SK-N-SH treated with all-trans-retinoic acid at 6 μM for 48 hours (cell line): ENCODE measurements at regions not wholly inside any gene's neighbourhood (a gene's known extent, or its start where the extent isn't known, plus 50 kb on each side); places are given as distances from the start of the nearest gene placed in this dataset.

Experiments used
- ATAC-seq: fragments of 200-7000 bp; cut with Tn5 transposase; 3 replicates; pipeline ENCODE4 v1.9.1; 2020; ENCODE audit warnings: mild to moderate bottlenecking, moderate library complexity
- ARNTL ChIP-seq: fragments of 450-650 bp; formaldehyde crosslinking; IDR thresholded peaks from 2 replicates; pipeline ENCODE4 v1.5.0; 2020; ENCODE audit warnings: low read depth, mild to moderate bottlenecking, moderate library complexity, borderline replicate concordance
- BACH2 ChIP-seq: fragments of 250-450 bp; sonication (Bioruptor Pico); IDR thresholded peaks from 2 replicates; pipeline ENCODE4 v1.9.0; 2021; ENCODE audit warnings: mild to moderate bottlenecking, borderline replicate concordance
- CREB5 ChIP-seq: fragments of 250-450 bp; sonication (Bioruptor Pico); IDR thresholded peaks from 2 replicates; pipeline ENCODE4 v1.5.1; 2020; ENCODE audit warnings: low read depth, mild to moderate bottlenecking, moderate library complexity
- CSDC2 ChIP-seq: fragments of 250-450 bp; sonication (Bioruptor Pico); IDR thresholded peaks from 2 replicates; pipeline ENCODE4 v1.5.0; 2020; ENCODE audit warnings: mild to moderate bottlenecking, moderate library complexity
- ESRRG ChIP-seq: fragments of 250-450 bp; sonication (Bioruptor Pico); IDR thresholded peaks from 2 replicates; pipeline ENCODE4 v1.6.1; 2021; ENCODE audit warnings: mild to moderate bottlenecking
- GLIS3 ChIP-seq: fragments of 250-450 bp; sonication (Bioruptor Pico); IDR thresholded peaks from 2 replicates; pipeline ENCODE4 v1.5.0; 2020; ENCODE audit warnings: mild to moderate bottlenecking, moderate library complexity
- ISL1 ChIP-seq: fragments of 250-450 bp; sonication (Bioruptor Pico); IDR thresholded peaks from 2 replicates; pipeline ENCODE4 v2.1.2; 2022; ENCODE audit warnings: mild to moderate bottlenecking, moderate library complexity
- OSR1 ChIP-seq: fragments of 250-450 bp; sonication (Bioruptor Pico); IDR thresholded peaks from 2 replicates; pipeline ENCODE4 v1.8.0; 2022; ENCODE audit warnings: moderate library complexity, mild to moderate bottlenecking, inconsistent platforms
- PATZ1 ChIP-seq: fragments of 250-450 bp; sonication (Bioruptor Pico); IDR thresholded peaks from 2 replicates; pipeline ENCODE4 v1.8.0; 2020; ENCODE audit warnings: mild to moderate bottlenecking, moderate library complexity, borderline replicate concordance
- POU6F1 ChIP-seq: fragments of 250-450 bp; sonication (Bioruptor Pico); IDR thresholded peaks from 2 replicates; pipeline ENCODE4 v1.8.0; 2021; ENCODE audit warnings: low read depth, mild to moderate bottlenecking, moderate library complexity, borderline replicate concordance
- PPARA ChIP-seq: fragments of 250-450 bp; sonication (Bioruptor Pico); IDR thresholded peaks from 2 replicates; pipeline ENCODE4 v1.5.0; 2020; ENCODE audit warnings: mild to moderate bottlenecking, borderline replicate concordance
- RARB ChIP-seq: fragments of 250-450 bp; sonication (Bioruptor Pico); IDR thresholded peaks from 2 replicates; pipeline ENCODE4 v1.8.0; 2021; ENCODE audit warnings: mild to moderate bottlenecking, moderate library complexity
- SNAI2 ChIP-seq: fragments of 250-450 bp; sonication (Bioruptor Pico); IDR thresholded peaks from 2 replicates; pipeline ENCODE4 v1.5.0; 2020; ENCODE audit warnings: mild to moderate bottlenecking, moderate library complexity
- TCF4 ChIP-seq: fragments of 250-450 bp; sonication (Bioruptor Pico); IDR thresholded peaks from 2 replicates; pipeline ENCODE4 v1.8.0; 2021; ENCODE audit warnings: mild to moderate bottlenecking, moderate library complexity, borderline replicate concordance
- TOX ChIP-seq: fragments of 250-450 bp; sonication (Bioruptor Pico); IDR thresholded peaks from 2 replicates; pipeline ENCODE4 v1.8.0; 2021; ENCODE audit warnings: mild to moderate bottlenecking, moderate library complexity, borderline replicate concordance
- TSHZ2 ChIP-seq: fragments of 250-450 bp; sonication (Bioruptor Pico); IDR thresholded peaks from 2 replicates; pipeline ENCODE4 v1.5.0; 2020; ENCODE audit warnings: mild to moderate bottlenecking, moderate library complexity
- ZC3H10 ChIP-seq: fragments of 250-450 bp; sonication (Bioruptor Pico); IDR thresholded peaks from 2 replicates; pipeline ENCODE4 v1.5.1; 2021; ENCODE audit warnings: mild to moderate bottlenecking, moderate library complexity
- ZFP3 ChIP-seq: fragments of 250-450 bp; sonication (Bioruptor Pico); IDR thresholded peaks from 2 replicates; pipeline ENCODE4 v1.5.0; 2020; ENCODE audit warnings: mild to moderate bottlenecking, moderate library complexity
- ZFP30 ChIP-seq: fragments of 450-650 bp; formaldehyde crosslinking; IDR thresholded peaks from 2 replicates; pipeline ENCODE4 v1.5.0; 2022; ENCODE audit warnings: mild to moderate bottlenecking, moderate library complexity
- ZNF565 ChIP-seq: fragments of 450-650 bp; formaldehyde crosslinking; conservative IDR thresholded peaks from 2 replicates; pipeline ENCODE4 v1.5.0; 2020; ENCODE audit warnings: low read depth, mild to moderate bottlenecking, moderate library complexity
- ZNF70 ChIP-seq: fragments of 450-650 bp; formaldehyde crosslinking; IDR thresholded peaks from 2 replicates; pipeline ENCODE4 v1.5.0; 2020; ENCODE audit warnings: mild to moderate bottlenecking, moderate library complexity
- ZNF8 ChIP-seq: fragments of 450-650 bp; formaldehyde crosslinking; IDR thresholded peaks from 2 replicates; pipeline ENCODE4 v1.5.0; 2020; ENCODE audit warnings: mild to moderate bottlenecking, moderate library complexity
- TF ChIP-seq, protein P1 (sequence below): fragments of 250-450 bp; sonication (Bioruptor Pico); IDR thresholded peaks from 2 replicates; pipeline ENCODE4 v1.5.1; 2021; ENCODE audit warnings: mild to moderate bottlenecking, moderate library complexity

DNA sequence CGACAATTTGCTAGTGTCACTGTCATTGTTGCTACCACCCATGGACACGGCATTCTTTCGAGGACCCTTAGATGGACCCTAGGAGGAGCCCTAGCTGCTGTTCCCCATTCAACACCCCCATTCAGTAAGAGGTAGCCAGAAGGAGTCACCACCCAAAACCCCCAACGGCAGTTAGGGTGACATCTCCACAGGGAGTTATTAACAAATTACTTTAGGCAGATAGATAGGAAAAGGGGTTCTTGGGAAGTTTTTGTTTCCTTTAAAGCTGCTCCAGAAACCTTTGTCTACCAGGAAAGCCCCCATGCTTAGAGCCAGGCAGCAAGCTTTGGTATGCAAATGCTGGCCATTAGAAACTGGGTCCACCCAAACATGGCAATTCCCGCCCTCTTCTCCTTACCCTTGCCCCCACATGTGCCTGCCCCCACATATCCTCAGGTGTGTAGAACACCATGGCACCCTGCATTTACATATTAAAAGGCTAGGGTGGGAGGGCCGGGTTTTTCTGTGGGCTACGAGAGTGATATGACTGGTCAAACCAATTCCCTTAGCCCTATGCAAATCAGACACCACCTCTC, 190.9 kb downstream of the SLITRK6 start (continued):
- no peak for TF ChIP-seq TSHZ2 (CRISPR knock-in tag)

DNA sequence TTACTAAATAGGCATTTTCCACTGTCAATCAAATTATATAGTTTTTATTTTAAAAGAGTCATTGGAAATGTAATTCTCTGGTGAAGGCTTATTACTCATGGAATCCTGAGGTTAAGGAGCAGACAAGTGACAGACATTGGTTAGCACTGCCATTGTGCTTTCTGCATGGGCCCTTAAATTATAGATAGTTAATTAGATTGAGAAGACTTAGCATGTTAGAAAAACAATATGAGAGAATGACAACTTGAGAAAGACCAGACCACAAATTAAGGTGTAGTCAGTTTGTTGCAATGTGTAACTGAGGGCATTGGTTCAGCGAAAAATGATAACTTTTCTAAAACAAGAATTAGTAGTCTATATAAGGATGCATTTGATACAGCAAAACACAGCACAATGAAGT, 195.5 kb downstream of the SLITRK6 start:
- ATAC-seq = peak; percentile 49
- TF ChIP-seq ZNF70 = no peak
- TF ChIP-seq GLIS3 (CRISPR knock-in tag) = no peak
- TF ChIP-seq PATZ1 (CRISPR knock-in tag) = peak; percentile 94
- peak; percentile 89 for TF ChIP-seq ZC3H10 (CRISPR knock-in tag)
- no peak for TF ChIP-seq ARNTL
- TF ChIP-seq ZNF8 (CRISPR knock-in tag) = no peak
- no peak for TF ChIP-seq ESRRG (CRISPR knock-in tag)
- TF ChIP-seq ZFP3 (CRISPR knock-in tag) = no peak
- TF ChIP-seq PPARA = no peak
- TF ChIP-seq BACH2 (CRISPR knock-in tag) = no peak
- peak; percentile 93 for TF ChIP-seq CREB5 (CRISPR knock-in tag)
- TF ChIP-seq POU6F1 = no peak
- TF ChIP-seq SNAI2 (CRISPR knock-in tag) = 0 out of 2 replicates have a peak, but pooled peaks have one; percentile 29
- no peak for TF ChIP-seq ZNF565 (CRISPR knock-in tag)
- peak; percentile 75 for TF ChIP-seq TCF4 (CRISPR knock-in tag)
- no peak for TF ChIP-seq CSDC2 (CRISPR knock-in tag)
- TF ChIP-seq OSR1 (CRISPR knock-in tag) = no peak
- TF ChIP-seq, protein P1, sequence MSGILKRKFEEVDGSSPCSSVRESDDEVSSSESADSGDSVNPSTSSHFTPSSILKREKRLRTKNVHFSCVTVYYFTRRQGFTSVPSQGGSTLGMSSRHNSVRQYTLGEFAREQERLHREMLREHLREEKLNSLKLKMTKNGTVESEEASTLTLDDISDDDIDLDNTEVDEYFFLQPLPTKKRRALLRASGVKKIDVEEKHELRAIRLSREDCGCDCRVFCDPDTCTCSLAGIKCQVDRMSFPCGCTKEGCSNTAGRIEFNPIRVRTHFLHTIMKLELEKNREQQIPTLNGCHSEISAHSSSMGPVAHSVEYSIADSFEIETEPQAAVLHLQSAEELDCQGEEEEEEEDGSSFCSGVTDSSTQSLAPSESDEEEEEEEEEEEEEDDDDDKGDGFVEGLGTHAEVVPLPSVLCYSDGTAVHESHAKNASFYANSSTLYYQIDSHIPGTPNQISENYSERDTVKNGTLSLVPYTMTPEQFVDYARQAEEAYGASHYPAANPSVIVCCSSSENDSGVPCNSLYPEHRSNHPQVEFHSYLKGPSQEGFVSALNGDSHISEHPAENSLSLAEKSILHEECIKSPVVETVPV (CRISPR knock-in tag) = 0 out of 2 replicates have a peak, but pooled peaks have one; percentile 46
- no peak for TF ChIP-seq TSHZ2 (CRISPR knock-in tag)
- no peak for TF ChIP-seq TOX (CRISPR knock-in tag)
- peak; percentile 97 for TF ChIP-seq ISL1 (CRISPR knock-in tag)
- TF ChIP-seq ZFP30 (CRISPR knock-in tag) = no peak
- TF ChIP-seq RARB (CRISPR knock-in tag) = no peak
